Breast epithelium (tissue), 4 donors: ENCODE measurements at regions not wholly inside any gene's neighbourhood (a gene's known extent, or its start where the extent isn't known, plus 50 kb on each side); places are given as distances from the start of the nearest gene placed in this dataset.
A peak's percentile ranks its signal among the peaks of the same experiment; 100 is the strongest.

Experiments
- DNase-seq, 2 donors: peaks; one replicate each; pipeline ENCODE4 v3.0.0-alpha.2; 2019; ENCODE audit warnings: low spot score in 2 of 2
- H3K27ac ChIP-seq, 2 donors: fragments of 200-600 bp; sonication (generic) in 1 of 2; one replicate each; pipeline ENCODE4 v1.5.1; 2016 to 2019; ENCODE audit warnings: mild to moderate bottlenecking in 1 of 2
- H3K27me3 ChIP-seq, 2 donors: fragments of 200-600 bp; sonication (generic) in 1 of 2; one replicate each; pipeline versions ENCODE4 v1.5.1 to v1.6.0; 2017 to 2019; ENCODE audit warnings: control low read depth in 1 of 2, mild to moderate bottlenecking in 1 of 2
- H3K36me3 ChIP-seq: fragments of 200-600 bp; one replicate; pipeline ENCODE4 v1.5.1; 2019
- H3K4me1 ChIP-seq, 2 donors: fragments of 200-600 bp; sonication (generic); one replicate each; pipeline ENCODE4 v1.5.1; 2016 to 2019; ENCODE audit warnings: control low read depth in 1 of 2
- H3K4me3 ChIP-seq, 3 donors: fragments of 200-600 bp; sonication (generic); 1 replicate in 2 of 3; 2 replicates in 1 of 3; pipeline ENCODE4 v1.5.1; 2016 to 2019; ENCODE audit warnings: mild to moderate bottlenecking in 3 of 3, moderate library complexity in 2 of 3
- H3K9me3 ChIP-seq, 2 donors: fragments of 200-600 bp; sonication (generic) in 1 of 2; one replicate each; pipeline ENCODE4 v1.5.1; 2016 to 2019; ENCODE audit warnings: control low read depth in 1 of 2
- CTCF ChIP-seq, 3 donors: fragments of 450-650 bp; IDR thresholded peaks; one replicate each; pipeline ENCODE4 v1.5.1; 2016 to 2017; ENCODE audit warnings: antibody characterized with exemption in 3 of 3, mild to moderate bottlenecking in 3 of 3, moderate library complexity in 3 of 3
- POLR2A ChIP-seq: fragments of 450-650 bp; IDR thresholded peaks from one replicate; pipeline ENCODE4 v1.6.1; 2016; ENCODE audit warnings: antibody characterized with exemption, mild to moderate bottlenecking, moderate library complexity
- POLR2AphosphoS5 ChIP-seq, 3 donors: sonication (generic); formaldehyde crosslinking; IDR thresholded peaks; one replicate each; pipeline ENCODE4 v1.6.1; 2017; ENCODE audit warnings: antibody characterized with exemption in 3 of 3
- intact Hi-C: fragments of 100-400 bp; cut with DNase I; formaldehyde crosslinking; loops from one replicate; pipeline ENCODE4 v1.15.1; 2023; ENCODE audit warnings: low total_unique reads

- no peak for DNase-seq
- H3K27me3 ChIP-seq: no peaks in the 10 kb centered on the region
- no peak overlapping the region for H3K4me3 ChIP-seq
- intact Hi-C loops: no loop called here
- H3K9me3 ChIP-seq: no peaks in the 10 kb centered on the region
- no peaks in the 10 kb centered on the region for H3K4me1 ChIP-seq
- no peaks in the 10 kb centered on the region for H3K36me3 ChIP-seq
- H3K27ac ChIP-seq: no peak overlapping the region
- TF ChIP-seq POLR2A: no peak
- TF ChIP-seq POLR2AphosphoS5 (IDR thresholded peaks at IDR 0.05): no peak
- peak in 1 of 3 donors; percentile 17 for TF ChIP-seq CTCF (IDR thresholded peaks at IDR 0.05)
Measured at GRCh38 chr5:105506692-105507277, 1944.2 kb upstream of the NUDT12 start.

- Histone ChIP-seq H3K9me3 (no peaks in the 10 kb centered on the region), H3K4me1 (no peaks in the 10 kb centered on the region), H3K27ac (no peak overlapping the region), H3K4me3 (no peak overlapping the region), H3K27me3 (no peaks in the 10 kb centered on the region), H3K36me3 (no peaks in the 10 kb centered on the region)
- intact Hi-C loops: no loop called here
- TF ChIP-seq POLR2A (no peak), CTCF (IDR thresholded peaks at IDR 0.05) (no peak), POLR2AphosphoS5 (IDR thresholded peaks at IDR 0.05) (no peak)
- DNase-seq: no peak
Measured at GRCh38 chr5:105503950-105504349, 1941.4 kb upstream of the NUDT12 start.

DNA sequence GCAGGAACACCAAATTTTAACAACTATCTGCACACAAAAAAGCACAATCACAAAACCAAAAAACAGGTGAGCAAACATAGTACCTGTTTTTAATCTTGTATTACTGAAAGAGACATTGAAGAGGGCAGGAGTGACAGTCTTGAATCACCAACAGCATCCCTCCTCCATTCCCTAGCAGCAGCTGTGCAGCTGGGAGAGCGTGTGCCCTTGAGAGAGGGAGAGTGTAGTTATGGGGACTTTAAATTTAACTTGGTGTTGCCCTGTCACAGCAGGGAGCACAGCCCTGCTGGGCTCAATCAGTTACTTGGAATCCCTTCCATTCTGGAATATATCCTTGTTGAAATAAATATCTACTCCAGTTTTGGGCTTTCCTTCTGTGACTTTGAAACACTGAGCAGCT is 1938.7 kb upstream of the NUDT12 start:
- Histone ChIP-seq H3K4me1 (no peaks in the 10 kb centered on the region), H3K36me3 (no peaks in the 10 kb centered on the region), H3K27ac (no peak overlapping the region), H3K9me3 (no peaks in the 10 kb centered on the region), H3K27me3 (no peaks in the 10 kb centered on the region), H3K4me3 (no peak overlapping the region)
- no peak for TF ChIP-seq POLR2A
- TF ChIP-seq POLR2AphosphoS5 (IDR thresholded peaks at IDR 0.05): no peak
- no peak for TF ChIP-seq CTCF (IDR thresholded peaks at IDR 0.05)
- intact Hi-C loops: no loop called here
- no peak for DNase-seq

GRCh38 chr5:105475401-105475800 is 1912.8 kb upstream of the NUDT12 start:
- Histone ChIP-seq H3K36me3 (no peaks in the 10 kb centered on the region), H3K9me3 (peaks cover 0 to 7% of the 10 kb centered on the region in 2 donors), H3K4me3 (no peak overlapping the region), H3K27me3 (no peaks in the 10 kb centered on the region), H3K27ac (no peak overlapping the region), H3K4me1 (no peaks in the 10 kb centered on the region)
- intact Hi-C loops: no loop called here
- TF ChIP-seq POLR2A (no peak), CTCF (IDR thresholded peaks at IDR 0.05) (no peak), POLR2AphosphoS5 (IDR thresholded peaks at IDR 0.05) (no peak)
- no peak for DNase-seq

DNA sequence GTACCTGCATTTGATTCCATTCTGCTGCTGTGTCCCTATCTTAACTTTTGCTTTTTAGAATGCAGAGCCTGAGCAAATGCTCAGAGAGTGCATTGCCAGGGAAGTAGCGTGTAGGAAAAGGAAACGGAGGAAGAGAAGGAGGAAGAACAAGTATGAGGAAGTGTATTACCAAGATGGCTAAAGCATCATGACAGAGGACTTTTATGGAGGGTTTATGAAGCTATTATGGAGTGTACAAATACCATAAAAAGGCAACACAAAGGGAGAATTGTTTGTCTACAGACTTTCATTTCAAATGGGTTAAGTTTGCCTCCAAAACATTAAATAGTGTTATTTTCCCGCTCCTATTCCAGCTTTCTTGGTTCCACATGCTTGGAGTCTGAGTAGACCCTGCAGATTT is 1899.8 kb upstream of the NUDT12 start:
- DNase-seq: no peak
- Histone ChIP-seq H3K27ac (no peak overlapping the region), H3K36me3 (no peaks in the 10 kb centered on the region), H3K27me3 (no peaks in the 10 kb centered on the region), H3K9me3 (peaks cover 9 to 20% of the 10 kb centered on the region in 2 donors), H3K4me1 (no peaks in the 10 kb centered on the region), H3K4me3 (no peak overlapping the region)
- intact Hi-C loops: no loop called here
- TF ChIP-seq CTCF (IDR thresholded peaks at IDR 0.05) (no peak), POLR2A (no peak), POLR2AphosphoS5 (IDR thresholded peaks at IDR 0.05) (no peak)
